HepG2 (cell line): ENCODE measurements at regions not wholly inside any gene's neighbourhood (a gene's known extent, or its start where the extent isn't known, plus 50 kb on each side); places are given as distances from the start of the nearest gene placed in this dataset.

Experiments used
- ATAC-seq: fragments of 200-7000 bp; cut with Tn5 transposase; 3 replicates; pipeline ENCODE4 v1.9.1; 2020; ENCODE audit warnings: mild to moderate bottlenecking, moderate library complexity
- BruUV-seq: library from RNA; stranded (reverse); fragments of 400-500 nt; replicated peaks from 2 replicates; lab custom pipeline; 2021; lab: Mats Ljungman, UMichigan
- CTCF ChIA-PET: fragments of 300-600 bp; formaldehyde crosslinking; extraction: SDS; loops from one replicate; lab custom pipeline; 2021; ENCODE audit warnings: low total read pairs, inconsistent platforms, low intra/inter-chr PET ratio; lab: Yijun Ruan, JAX
- POLR2A ChIA-PET: fragments of 350-600 bp; sonication (Branson Sonifier 250); formaldehyde crosslinking; loops from one replicate; lab custom pipeline; 2020; ENCODE audit warnings: antibody characterized with exemption, inconsistent platforms; lab: Yijun Ruan, JAX
- DNase-seq: peaks from one replicate; pipeline ENCODE4 v3.0.0-alpha.2; 2015; ENCODE audit warnings: low spot score
- FAIRE-seq: peaks from 3 replicates; lab custom pipeline; 2011; peaks lifted over from hg19 to GRCh38; lab: Jason Lieb, UNC
- H2AFZ ChIP-seq: one replicate; pipeline ENCODE4 v1.6.1; 2011; ENCODE audit warnings: low read length, inconsistent platforms
- H3K27ac ChIP-seq: fragments of 300-600 bp; 3 replicates; pipeline ENCODE4 v1.8.0; 2011; ENCODE audit warnings: mixed run types, mild to moderate bottlenecking, mixed read lengths, low read length, inconsistent platforms; ENCODE audit not compliant: insufficient read depth; ENCODE audit errors: extremely low read length
- H3K27me3 ChIP-seq, 2 experiments: fragments of 200-600 bp in 1 of 2; 2 replicates in 1 of 2; 3 replicates in 1 of 2; pipeline versions ENCODE4 v1.6.0 to v1.8.0; 2011; ENCODE audit warnings: low read length in 2 of 2, mild to moderate bottlenecking in 2 of 2, moderate library complexity in 2 of 2, inconsistent platforms in 1 of 2; ENCODE audit not compliant: insufficient read depth in 2 of 2, control insufficient read depth in 1 of 2
- H3K36me3 ChIP-seq, 2 experiments: fragments of 200-600 bp in 1 of 2; replicated peaks in 1 of 2; 2 replicates in 1 of 2; 3 replicates in 1 of 2; pipeline versions ENCODE4 v1.5.1 to v1.8.0; 2011; ENCODE audit warnings: low read length in 2 of 2, inconsistent platforms in 1 of 2; ENCODE audit not compliant: insufficient read depth in 2 of 2, control insufficient read depth in 1 of 2
- H3K4me1 ChIP-seq: 2 replicates; pipeline ENCODE4 v1.5.1; 2012; ENCODE audit warnings: low read length, inconsistent platforms; ENCODE audit not compliant: insufficient read depth
- H3K4me2 ChIP-seq: 2 replicates; pipeline ENCODE4 v1.6.0; 2011; ENCODE audit warnings: low read depth, low read length, inconsistent platforms
- H3K4me3 ChIP-seq, 3 experiments: fragments of 200-600 bp in 1 of 3; sonication (generic), shearing (Covaris generic) in 1 of 3; replicated peaks in 1 of 3; 2 replicates each; pipeline ENCODE4 v1.5.1; 2011 to 2016; ENCODE audit warnings: low read length in 3 of 3, inconsistent platforms in 2 of 3, low read depth in 2 of 3, mild to moderate bottlenecking in 2 of 3, control low read depth in 1 of 3, mixed read lengths in 1 of 3; ENCODE audit not compliant: insufficient read depth in 1 of 3
- H3K79me2 ChIP-seq: one replicate; pipeline ENCODE4 v1.6.1; 2011; ENCODE audit warnings: low read length, inconsistent platforms; ENCODE audit not compliant: insufficient read depth
- H3K9ac ChIP-seq: 2 replicates; pipeline ENCODE4 v1.6.0; 2011; ENCODE audit warnings: mild to moderate bottlenecking, low read depth, low read length, inconsistent platforms; ENCODE audit not compliant: insufficient read depth
- H3K9me3 ChIP-seq: 2 replicates; pipeline ENCODE4 v1.5.1; 2012; ENCODE audit warnings: mild to moderate bottlenecking, low read length
- H4K20me1 ChIP-seq: 2 replicates; pipeline ENCODE4 v1.6.0; 2011; ENCODE audit warnings: inconsistent platforms, mild to moderate bottlenecking, low read length, moderate library complexity; ENCODE audit not compliant: insufficient read depth
- ARID5B ChIP-seq: IDR thresholded peaks from 2 replicates; pipeline ENCODE4 v1.4.0; 2020; ENCODE audit warnings: mild to moderate bottlenecking, missing genetic modification reagents
- CEBPG ChIP-seq: IDR thresholded peaks from 2 replicates; pipeline ENCODE4 v1.6.1; 2016
- MLX ChIP-seq: IDR thresholded peaks from 2 replicates; pipeline ENCODE4 v1.6.1; 2016
- SIX1 ChIP-seq: sonication (generic); formaldehyde crosslinking; IDR thresholded peaks from 2 replicates; pipeline ENCODE4 v1.4.0; 2020; ENCODE audit warnings: missing genetic modification reagents, borderline replicate concordance
- ZNF225 ChIP-seq: sonication (generic); formaldehyde crosslinking; IDR thresholded peaks from 2 replicates; pipeline ENCODE4 v1.4.0; 2020; ENCODE audit warnings: mild to moderate bottlenecking, missing genetic modification reagents
- ZNF3 ChIP-seq: IDR thresholded peaks from 2 replicates; pipeline ENCODE4 v1.7.0; 2017; ENCODE audit warnings: inconsistent platforms
- ZNF850 ChIP-seq: sonication (generic); formaldehyde crosslinking; conservative IDR thresholded peaks from 2 replicates; pipeline ENCODE4 v1.9.0; 2021; ENCODE audit warnings: mild to moderate bottlenecking, missing genetic modification reagents
- WGBS: methylation state at CpG from one replicate; pipeline ENCODE4 v1.1.6; 2017; ENCODE audit warnings: low lambda C conversion rate; 5-methylcytosine and 5-hydroxymethylcytosine counted together
- in situ Hi-C: cut with HindIII; loops from 2 replicates; pipeline ENCODE4 v1.10.0; 2017; ENCODE audit warnings: low pct_unique_long_range_greater_than_20kb; ENCODE audit not compliant: extremely low pct_ligation_motif_present
- intact Hi-C: fragments of 100-400 bp; cut with micrococcal nuclease; formaldehyde crosslinking; loops from one replicate; pipeline ENCODE4 v1.10.0; 2022; ENCODE audit not compliant: unreplicated experiment
- TF ChIP-seq, protein P1 (sequence below): fragments of 450-650 bp; IDR thresholded peaks from 2 replicates; pipeline ENCODE4 v1.6.1; 2016

DNA sequence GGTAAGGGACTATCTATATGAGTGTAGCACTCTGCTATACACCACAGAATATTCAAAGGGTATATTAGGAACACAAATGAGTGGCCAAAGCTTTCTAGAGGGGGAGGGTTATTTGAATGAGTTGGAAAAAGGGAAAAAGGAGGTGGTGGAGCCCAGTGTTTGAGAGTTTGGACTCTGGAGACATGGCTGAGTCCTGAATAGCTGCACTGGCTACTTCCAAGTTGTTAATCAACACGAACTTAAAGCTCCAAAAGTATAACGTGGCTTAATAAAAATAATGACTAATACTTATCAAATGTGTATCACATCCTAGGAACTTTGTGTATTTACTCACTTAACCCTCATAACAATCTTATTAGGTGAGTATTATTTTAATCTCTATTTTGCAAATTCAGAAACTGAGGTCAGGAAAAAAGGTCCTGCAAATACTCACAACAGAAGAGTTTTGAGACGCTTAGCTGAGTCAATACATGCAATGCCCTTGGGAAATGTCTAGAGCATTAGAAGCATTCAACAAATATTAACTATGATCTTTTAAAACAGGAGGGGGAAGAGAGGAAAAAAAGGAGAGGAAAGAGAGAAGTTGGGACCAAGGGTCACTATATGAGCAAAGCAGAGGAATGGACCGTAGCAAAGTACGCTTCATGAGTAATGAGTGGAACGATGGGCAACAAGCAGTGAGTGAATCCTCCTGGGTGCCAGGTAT lies 189.5 kb upstream of the HMGA2 start:
- ChIA-PET POLR2A (no interaction called here), CTCF (no interaction called here)
- ATAC-seq (peak; percentile 22; the same call in 1 of the 3 replicates), DNase-seq (peak; percentile 23), FAIRE-seq (no peak)
- H3K9ac ChIP-seq = no peak overlapping the region
- no peaks in the 10 kb centered on the region for H3K79me2 ChIP-seq
- no peaks in the 10 kb centered on the region; a peak in 1 of 5 replicates for H3K27me3 ChIP-seq
- no peaks in the 10 kb centered on the region for H4K20me1 ChIP-seq
- no peak overlapping the region for H2AFZ ChIP-seq
- H3K27ac ChIP-seq = no peak overlapping the region
- no peak overlapping the region for H3K4me3 ChIP-seq
- WGBS = 3% methylated on average over 6 of the region's 6 CpGs
- no TSS peak for BruUV-seq
- H3K4me1 ChIP-seq = peaks cover 43% of the 10 kb centered on the region
- no peaks in the 10 kb centered on the region for H3K9me3 ChIP-seq
- no peaks in the 10 kb centered on the region for H3K36me3 ChIP-seq
- in situ Hi-C loops = no loop called here
- TF ChIP-seq ZNF225 (CRISPR knock-in tag) (no peak), ZNF3 (no peak), CEBPG (CRISPR knock-in tag) (no peak), ZNF850 (CRISPR knock-in tag) (no peak), MLX (CRISPR knock-in tag) (no peak), SIX1 (CRISPR knock-in tag) (no peak), ARID5B (CRISPR knock-in tag) (0 out of 2 replicates have a peak, but pooled peaks have one; percentile 9)
- TF ChIP-seq, protein P1, sequence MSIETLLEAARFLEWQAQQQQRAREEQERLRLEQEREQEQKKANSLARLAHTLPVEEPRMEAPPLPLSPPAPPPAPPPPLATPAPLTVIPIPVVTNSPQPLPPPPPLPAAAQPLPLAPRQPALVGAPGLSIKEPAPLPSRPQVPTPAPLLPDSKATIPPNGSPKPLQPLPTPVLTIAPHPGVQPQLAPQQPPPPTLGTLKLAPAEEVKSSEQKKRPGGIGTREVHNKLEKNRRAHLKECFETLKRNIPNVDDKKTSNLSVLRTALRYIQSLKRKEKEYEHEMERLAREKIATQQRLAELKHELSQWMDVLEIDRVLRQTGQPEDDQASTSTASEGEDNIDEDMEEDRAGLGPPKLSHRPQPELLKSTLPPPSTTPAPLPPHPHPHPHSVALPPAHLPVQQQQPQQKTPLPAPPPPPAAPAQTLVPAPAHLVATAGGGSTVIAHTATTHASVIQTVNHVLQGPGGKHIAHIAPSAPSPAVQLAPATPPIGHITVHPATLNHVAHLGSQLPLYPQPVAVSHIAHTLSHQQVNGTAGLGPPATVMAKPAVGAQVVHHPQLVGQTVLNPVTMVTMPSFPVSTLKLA = no peak
- H3K4me2 ChIP-seq = no peak overlapping the region; the same call in 1 of the 2 replicates
- intact Hi-C loops = loop anchor here (2.0 kb wide), 1 partner anchor 40 kb away; no protein-coding TSS in a partner anchor
